GM12872 (cell line): ENCODE measurements at regions not wholly inside any gene's neighbourhood (a gene's known extent, or its start where the extent isn't known, plus 50 kb on each side); places are given as distances from the start of the nearest gene placed in this dataset.

Experiments used
- CTCF ChIP-seq: IDR thresholded peaks from 3 replicates; pipeline ENCODE4 v1.5.1; 2011; ENCODE audit warnings: low read depth, mild to moderate bottlenecking, low read length, moderate library complexity; ENCODE audit not compliant: insufficient read depth

DNA sequence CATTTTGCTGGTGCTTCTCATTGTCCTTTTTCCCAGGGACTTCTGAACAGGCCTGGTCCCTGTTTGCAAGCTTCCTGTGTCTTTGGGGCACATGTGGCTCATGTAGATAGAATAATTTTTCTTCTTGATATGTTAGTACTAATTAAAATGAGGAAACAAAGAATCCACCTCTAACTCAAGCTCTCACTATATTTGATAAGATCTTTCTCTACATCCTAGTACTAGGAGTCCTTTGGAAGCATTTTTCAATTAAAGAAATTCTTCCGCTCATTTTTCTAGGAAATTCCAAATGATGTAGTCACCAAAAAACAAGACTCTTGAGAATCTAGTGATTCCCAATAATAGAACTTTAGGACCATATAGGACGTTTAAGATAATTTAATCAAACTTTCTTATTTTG, 165.3 kb downstream of the SEC61B start:
- TF ChIP-seq CTCF: no peak

DNA sequence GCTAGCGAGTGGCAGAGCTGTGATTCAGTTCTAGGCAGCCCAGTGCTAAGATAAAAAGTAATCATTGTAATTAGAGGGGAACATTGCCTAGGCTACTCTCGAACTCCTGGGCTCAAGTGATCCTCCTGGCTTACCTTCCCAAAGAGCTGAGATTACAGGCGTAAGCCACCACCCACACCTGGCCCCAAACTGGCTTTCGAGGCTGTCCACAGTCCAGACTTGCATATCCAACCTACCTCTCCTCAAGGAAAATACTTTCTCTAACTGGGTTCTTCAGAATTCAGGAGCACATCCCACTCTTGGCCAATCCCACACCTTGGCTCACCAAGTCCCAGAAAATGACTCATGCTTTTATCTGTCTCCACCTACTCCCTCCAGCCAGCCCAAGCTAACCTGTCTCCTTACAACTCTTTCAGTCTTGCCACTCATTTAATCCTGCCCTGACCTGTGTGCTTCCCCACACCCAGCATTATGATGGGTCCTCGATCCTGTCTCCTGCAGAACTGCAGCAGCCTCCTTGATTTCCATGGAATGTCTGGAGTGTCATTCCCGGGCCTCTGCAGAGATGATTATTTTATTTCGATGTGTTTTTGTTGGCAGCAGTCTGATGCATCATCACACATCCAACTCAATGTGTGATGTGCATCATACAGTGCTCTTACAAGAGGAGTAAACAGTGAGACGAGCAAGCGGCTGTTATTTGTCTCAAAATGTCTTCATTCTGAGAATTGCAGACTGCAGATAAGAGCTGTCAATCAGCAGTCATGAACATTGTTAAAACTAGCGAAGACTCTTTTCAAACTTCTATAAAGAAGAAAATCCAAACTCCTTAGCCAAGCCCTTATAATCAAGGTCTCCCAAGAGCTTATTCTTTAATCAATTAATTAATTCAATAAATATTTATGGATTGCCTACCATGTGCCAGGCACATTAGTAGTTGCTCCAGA, 167.3 kb downstream of the SEC61B start:
- TF ChIP-seq CTCF: no peak

- TF ChIP-seq CTCF: no peak
These were observed 170.0 kb downstream of the SEC61B start for GRCh38 chr9:99391937-99392594.

DNA sequence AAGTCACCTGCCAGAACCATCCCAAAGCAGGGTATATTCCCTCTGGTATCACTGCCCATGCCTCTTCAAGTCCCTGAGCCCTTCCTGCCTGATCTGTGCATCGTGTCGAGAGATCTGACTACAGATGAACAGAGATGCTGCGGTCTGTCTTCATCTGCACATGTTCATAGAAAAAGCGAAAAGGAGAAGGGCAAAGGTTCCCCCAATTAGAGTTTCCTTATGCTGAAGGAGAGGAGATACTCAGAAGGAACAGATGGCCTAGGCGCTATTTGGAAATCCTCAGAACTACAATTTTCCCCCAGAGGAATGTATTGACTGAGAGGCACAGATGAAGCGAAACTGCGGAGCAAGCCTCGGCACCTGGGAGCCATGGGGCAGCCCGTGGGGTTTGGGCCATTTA, 170.9 kb downstream of the SEC61B start:
- TF ChIP-seq CTCF: no peak

DNA sequence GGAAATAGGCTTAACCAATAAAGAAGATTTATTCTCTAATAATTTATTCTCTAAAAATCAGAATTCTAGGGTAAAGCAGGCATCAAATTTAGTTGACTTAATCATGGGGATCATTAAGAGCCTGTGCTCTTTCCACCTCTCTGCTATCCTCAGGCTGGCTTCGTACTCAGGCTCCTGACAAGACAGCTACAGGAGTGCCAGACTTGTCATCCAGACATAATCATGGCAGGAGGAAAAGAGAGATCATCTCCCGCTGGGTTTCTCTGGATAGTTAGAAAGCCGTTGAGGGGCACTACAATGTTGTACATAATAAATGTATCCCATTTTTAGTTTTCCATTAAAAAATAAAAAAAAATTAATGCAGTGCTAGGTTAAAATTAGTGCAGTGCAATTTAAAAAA, 171.9 kb downstream of the SEC61B start:
- TF ChIP-seq CTCF: no peak

- TF ChIP-seq CTCF: no peak
These were observed 176.2 kb downstream of the SEC61B start for GRCh38 chr9:99398241-99398640.

DNA sequence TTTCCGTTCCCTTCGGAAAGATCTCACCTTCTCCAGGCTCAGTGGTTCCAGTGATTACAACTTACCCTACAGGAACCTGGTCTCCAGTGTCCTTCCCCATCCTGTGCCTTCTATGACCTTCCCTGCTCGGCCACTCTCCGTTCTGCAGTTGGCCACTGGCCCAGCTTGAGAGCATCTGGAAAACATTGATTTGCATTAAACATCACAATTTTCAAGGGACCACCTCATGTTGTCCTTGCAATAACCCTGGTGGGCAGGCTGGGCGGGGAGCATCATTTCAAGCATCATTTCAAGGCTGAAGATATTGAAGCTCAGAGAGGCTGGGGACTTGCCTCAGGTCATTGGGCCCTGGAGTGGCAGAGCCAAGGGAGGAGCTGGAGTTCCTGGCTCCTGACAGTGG, 177.4 kb downstream of the SEC61B start:
- no peak for TF ChIP-seq CTCF
